GM19025 (cell line): ENCODE measurements at regions not wholly inside any gene's neighbourhood (a gene's known extent, or its start where the extent isn't known, plus 50 kb on each side); places are given as distances from the start of the nearest gene placed in this dataset.

Experiments used
- ATAC-seq: cut with Tn5 transposase; IDR thresholded peaks from one replicate; pipeline ENCODE4 v1.9.1; 2021; ENCODE audit warnings: mild to moderate bottlenecking, low read depth, moderate library complexity; ENCODE audit not compliant: unreplicated experiment

DNA sequence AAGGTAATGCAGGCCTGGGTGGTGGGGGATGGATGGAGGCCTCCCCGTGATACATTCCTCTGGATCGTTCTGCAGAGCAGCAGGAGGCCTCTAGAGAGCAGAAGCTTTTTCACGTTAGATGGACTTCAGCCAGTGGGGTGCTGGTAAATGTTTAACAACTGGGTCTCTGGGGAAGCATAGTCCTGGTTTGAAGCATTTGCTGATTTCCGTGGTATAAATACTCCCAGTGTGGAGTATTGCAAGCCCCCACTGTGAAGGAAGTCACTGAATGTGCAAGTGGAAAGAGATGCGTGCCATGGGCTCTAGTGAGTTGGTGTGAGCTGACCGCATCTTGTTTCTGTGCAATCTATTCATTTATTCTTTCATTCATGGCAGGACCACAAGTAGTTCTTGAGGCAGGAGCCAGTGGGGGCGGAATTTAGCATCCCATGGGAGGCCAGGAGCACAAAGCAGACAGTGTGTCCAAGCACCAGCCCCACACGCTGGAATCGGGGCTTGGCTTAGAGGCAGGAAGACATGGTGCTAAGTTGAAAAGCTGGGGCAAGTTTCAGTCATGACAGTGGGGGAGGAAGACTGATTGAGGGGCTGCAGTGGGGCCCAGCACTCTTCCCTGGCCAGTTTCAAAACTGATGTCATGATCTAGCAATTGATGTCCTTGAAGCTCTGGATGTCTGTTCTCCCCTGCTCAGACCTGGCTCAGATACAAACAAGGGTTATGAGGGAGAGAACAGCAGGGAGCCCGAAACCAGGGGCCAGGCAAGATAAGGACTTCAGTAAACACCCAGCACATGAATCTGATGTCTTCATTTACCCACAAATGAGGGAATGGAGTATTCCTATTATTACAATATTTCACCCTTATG is 280.9 kb upstream of the LYZL1 start:
- ATAC-seq: no peak

DNA sequence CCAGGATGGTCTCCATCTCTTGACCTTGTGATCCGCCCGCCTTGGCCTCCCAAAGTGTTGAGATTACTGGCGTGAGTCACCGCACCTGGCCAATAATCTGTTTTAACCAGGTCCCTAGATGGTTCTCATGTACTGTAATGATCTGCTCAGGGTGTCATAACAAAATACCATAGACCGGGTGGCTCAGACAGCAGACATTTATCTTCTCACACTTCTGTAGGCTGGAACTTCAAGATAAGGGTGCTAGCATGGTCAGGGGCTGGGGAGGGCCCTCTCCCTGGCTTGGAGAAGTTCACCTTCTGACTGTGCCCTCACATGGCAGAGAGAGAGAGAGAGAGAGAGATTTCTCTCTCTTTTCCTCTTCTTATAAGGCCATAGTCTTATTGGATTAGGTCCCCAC is 279.4 kb upstream of the LYZL1 start:
- no peak for ATAC-seq

DNA sequence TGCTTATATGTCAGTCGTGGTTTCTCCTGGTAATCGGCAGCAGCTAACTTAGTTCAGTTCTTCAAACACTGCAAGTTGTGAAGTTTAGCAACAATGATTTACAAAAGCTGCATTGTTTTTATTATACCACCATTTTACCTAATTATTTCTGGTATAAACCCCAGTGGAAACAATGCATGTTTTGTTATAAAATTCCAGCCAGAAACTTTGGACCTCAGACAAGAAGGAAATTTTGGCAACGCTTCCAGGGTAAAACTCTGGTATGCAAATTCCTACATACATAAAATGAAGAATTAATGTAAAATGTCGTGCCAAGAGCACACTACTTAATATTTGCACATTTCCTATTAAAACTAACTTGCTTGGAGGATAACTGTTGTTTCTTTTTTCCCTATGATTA is 277.4 kb upstream of the LYZL1 start:
- ATAC-seq: no peak

DNA sequence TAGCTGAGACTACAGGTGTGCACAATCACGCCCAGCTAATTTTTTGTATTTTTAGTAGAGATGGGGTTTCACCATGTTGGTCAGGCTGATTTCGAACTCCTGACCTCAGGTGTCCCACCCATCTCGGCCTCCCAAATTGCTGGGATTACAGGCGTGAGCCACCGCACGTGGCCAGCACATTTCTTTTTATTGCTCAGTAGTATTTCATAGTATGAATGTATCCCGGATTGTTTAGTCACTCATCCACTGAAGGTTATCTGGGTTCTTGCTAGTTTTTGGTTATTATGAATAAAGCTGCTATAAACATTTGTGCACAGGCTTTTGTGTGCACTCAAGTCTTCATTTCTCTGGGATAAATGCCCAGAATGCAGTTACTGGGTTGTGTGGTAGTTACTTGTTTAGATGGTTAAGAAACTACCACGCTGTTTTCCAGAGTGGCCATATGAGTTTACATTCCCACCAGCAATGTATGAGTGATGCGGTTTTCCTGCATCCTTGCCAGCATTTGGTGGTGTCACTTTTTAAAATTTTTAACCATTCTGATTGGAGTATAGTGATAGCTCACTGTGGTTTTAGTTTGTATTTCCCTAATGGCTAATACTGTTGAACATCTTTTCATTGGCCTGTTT is 275.8 kb upstream of the LYZL1 start:
- ATAC-seq: no peak

DNA sequence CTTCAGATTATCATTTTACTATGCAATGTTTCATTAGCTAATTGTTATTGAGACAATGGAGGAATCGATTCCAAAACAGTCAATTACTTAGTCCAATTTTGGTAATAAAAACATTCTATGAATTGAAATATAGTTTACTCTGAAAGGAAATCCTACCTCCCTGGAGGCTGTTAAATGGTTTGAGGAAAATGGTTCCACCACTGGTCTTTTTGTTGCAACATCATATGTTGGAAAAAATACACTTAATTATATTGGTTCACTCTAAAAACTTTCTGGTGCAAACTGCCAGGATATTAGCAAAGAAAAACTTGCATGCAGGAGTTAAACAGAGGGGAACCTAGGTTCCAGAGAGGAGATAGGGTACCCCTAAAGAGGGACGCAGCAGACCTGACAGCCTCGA is 267.3 kb upstream of the LYZL1 start:
- no peak for ATAC-seq

DNA sequence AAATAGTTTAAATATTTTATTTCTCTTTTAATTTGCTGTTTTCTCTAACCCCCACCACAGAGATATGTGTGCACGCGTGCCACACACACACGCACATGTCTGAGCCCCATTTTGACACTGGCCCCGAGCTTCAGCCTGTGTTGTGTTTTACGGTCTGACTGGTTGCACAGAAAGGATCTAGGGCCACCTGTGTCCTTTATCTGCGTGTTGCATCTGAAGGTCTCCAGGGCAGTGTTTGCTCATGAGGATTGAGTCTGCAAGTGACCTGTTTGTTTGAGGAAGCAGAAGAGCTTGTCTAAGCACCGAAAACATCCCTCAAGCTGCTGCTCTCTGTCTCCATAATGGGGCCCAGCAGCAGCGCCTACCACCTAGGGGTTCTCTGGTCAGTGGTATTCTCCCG is 266.4 kb upstream of the LYZL1 start:
- no peak for ATAC-seq

DNA sequence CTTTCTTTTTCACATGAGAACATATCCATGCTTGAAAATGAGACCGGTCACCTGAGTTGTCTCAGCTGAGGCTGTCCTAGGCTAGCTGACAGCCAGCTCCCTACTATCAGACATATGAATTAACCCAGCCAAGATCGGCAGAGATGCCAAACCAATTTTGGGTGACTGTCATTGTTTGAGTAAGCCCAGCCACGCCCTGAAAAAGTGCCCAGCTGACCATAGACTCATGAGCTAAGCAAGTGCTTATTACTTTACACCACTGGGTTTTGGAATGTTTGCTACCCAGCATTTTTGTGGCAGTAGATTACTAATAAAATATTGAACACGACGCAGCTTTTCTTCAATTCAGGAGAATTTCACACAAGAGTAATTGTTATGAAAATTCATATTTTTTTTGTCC is 265.2 kb upstream of the LYZL1 start:
- ATAC-seq: no peak

DNA sequence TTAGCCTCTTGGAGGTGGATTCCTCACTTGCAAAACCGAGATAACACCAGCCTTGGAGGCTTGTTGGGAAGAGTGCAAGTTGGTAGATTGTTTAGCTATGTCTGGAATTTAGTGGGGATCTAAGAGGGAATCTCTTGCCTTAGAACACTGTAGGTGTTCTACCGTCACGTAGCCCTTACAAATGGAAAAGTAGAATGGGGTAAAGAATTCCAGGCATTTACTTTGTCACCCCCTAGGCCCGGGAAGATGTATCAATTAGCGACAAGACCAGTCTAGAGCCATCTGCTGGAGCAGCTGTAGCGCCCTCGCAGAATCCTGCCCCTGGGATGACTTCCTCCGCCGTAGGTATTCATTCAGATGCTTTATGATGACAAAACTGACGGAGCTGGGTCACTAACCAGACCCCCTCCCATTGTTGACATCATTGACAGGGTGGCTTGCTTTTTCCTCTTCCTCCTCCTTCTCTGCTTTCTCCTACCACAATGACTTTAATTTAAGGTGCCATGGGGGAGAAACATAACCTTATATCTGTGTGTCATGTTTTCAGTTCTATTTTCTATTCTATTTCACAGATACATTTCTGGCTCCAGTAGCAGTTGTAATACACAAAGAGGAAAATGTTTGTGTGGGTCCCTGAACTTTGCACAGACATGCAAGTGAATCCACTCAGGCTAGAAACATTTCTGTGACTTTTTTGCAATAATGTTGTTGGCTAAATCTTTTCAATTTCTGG is 262.6 kb upstream of the LYZL1 start:
- no peak for ATAC-seq

DNA sequence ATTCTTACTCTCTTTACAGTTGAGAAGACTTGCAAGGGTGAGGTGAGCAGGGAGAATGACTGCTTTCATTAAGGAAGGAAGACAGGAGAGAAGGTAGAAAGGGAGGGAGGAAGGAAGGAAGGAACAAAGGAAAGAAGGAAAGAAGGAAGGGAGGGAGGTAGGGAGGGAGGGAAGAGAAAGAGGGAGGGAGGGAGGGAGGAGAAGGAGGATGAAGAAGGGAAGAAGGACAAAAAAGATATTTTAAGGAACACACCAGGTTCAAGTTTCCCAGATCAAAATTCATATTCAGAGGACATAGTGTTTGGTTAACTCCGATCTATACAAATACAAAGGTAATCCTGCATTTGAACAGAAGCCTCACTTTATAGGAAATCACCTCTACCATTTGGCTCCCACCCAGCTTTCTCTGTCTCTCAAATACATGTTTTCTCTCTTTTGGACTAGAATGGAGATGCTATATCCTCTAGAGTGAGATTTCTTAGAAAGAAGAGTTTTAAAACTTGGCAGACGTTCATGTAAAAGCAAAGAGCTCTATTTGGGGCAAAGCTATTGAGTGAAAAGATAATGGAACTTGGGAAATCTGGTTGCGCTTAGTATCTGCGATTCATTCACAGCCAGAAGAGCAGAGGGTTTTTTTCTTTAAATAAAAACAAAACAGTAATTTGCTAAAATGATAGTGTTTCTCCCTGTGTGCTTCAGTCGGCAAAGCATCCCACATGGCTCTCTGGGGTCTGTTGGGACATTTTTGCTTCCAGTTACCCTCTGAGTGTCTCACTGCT is 261.9 kb upstream of the LYZL1 start:
- ATAC-seq: no peak

DNA sequence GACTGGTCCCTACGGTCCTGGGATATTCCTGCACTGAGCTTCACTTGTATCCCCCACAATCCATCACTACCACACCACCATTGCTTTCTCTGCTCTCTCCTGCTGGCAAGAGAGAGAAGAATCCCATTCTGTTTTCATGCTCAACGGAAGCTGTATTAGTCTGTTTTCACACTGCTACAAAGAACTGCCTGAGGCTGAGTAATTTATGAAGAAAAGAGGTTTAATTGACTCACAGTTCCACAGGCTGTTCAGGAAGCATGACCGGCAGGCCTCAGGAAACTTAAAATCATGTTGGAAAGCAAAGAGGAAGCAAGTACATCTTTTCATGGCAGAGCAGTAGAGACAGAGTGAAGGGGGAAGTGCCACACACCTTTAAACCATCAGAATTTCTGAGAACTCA is 260.4 kb upstream of the LYZL1 start:
- ATAC-seq: no peak

DNA sequence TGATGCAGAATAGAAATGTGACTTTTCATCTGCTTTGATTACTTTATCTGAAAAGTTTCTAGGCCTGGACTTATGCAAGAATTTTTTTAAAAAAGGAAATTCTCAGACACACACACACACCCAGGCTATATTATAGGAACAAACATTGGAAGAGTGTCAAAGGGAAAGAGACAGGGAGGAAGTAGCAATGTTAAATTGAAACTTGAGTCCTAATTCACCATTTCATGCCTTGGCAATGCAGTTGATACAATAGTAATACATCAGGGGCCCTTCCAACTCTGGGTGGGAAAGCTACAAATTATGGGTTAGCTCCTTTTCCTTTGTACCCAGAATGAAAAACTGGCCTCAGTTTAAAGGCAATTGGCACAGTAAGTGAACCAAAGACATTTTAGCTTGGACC is 258.0 kb upstream of the LYZL1 start:
- no peak for ATAC-seq

DNA sequence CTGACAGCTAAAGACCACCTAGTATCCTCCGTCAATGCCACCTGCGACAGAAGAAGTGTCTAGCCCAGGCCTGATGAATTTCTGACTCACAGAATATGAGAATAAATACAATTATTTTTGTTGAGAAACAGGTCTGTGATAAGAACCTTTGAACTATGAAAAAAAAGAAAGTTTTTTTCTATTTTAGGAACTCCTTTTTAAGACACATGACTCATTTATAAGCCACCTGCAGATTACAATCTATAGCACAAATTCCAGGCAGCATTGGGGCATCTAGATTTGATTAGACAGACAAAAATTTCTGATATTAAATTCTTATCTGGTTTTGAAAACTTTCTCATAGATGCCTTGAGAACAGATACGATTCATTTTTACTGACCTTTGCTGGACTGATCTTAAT is 256.7 kb upstream of the LYZL1 start:
- ATAC-seq: no peak

DNA sequence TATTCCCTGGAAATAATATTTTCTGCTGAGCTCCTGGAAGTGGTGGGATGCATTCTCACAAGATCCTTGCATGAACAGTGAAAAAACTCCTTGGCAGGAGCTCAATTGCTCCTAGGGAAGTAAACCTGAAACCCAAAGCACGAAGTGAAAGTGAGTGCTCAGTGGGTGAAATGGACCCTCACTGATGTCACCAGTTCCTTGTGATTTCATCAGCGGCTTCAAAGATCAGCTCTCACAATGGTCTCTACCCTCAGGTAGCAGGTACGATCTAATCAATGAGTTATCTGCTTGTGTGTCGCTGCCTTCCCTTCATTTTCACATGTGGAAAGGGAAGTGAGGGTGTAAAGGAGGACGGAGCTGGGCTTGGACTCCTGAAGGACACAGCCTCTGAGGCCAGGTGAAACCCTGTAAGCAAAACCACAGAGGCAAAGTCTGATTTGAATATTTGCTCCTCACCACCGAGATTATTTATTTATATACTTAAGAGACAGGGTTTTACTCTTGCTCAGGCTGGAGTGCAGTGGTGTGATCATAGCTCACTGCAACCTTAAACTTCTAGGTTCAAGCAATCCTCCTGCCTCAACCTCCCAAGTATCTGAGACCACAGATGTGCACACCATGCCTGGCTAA is 255.4 kb upstream of the LYZL1 start:
- ATAC-seq: no peak

DNA sequence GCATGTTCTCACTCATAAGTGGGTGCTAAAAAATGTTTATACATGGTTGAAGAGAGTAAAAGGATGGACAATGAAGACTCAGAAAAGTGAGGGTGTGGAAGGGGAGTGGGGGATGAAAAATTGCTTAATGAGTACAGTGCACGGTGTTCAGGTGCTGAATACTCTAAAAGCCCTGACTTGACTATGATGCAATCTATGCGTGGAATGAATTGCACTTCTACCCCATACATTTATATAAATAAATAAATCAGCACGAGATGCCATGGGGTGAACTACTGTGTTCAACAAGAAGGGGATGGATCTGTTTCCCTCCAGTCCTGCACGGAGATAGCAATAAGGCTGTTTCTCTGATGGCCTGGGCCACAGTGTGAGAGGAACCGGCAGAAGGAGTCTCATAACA is 254.3 kb upstream of the LYZL1 start:
- ATAC-seq: no peak

DNA sequence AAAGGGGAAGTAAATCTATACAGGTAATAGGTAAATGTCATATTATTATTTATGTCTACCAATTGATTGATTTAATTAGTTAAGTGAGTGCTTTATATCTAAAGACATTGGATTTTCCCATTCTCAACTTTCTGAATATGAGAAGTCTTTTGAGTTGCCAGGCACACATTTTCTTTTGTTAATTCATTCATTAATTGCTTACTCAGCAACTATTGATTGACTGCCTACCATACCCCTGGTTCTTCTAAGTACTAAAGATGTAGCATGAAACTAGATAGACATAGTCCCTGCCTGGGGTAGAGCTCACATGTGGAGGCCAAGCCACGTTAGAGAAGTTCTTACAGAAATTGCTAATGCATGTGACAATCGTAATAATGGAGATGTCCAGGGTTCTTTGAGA is 253.1 kb upstream of the LYZL1 start:
- no peak for ATAC-seq

DNA sequence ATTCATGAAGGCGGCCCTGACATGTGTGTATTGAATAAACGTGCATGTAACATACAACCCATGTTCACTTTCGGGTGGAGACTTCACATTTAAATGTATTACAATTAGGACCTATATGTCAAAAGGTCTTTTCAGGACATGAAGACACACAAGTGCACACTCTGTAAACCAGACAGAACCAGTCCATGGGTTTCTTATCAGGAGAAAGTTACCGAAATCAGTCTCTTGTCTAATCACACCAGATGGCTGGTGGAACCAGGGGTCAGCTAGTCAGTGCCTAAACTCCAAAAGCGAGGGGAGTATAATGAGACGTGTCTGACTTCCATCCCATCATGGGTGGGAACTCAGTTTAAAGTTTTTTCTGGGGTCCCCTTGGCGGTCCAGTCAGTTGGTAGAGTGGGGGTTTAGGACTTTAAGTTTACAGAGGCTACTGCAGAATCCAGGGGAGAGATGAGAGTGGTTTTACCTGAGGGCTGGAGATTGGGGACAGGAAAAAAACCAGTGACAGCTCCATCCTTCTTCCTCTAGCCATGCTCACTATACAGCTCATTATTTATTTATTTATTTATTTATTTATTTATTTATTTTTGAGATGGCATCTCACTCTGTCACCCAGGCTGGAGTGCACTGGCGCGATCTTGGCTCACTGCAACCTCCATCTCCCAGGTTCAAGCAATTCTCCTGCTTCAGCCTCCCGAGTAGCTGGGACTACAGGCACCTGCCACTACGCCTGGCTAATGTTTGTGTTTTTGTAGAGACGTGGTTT is 251.3 kb upstream of the LYZL1 start:
- ATAC-seq: no peak

DNA sequence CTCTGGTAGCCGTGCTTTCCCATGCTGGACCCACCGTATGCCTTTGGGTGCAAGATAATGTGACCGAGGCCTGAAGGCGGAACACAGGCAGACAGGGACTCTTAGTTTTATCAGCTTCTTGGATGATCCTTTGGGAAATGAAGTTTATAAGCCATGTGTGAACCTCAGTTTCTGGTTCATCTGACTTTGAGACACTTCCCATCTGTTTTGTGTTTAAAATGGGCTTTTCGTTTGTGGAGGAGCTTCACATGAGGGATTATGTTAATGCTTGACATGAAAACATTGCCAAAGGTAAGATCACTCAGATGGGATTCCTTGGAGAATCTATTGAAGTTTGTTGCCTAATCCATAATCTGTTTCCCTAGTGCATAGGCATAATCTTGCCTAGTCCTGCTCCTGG is 249.8 kb upstream of the LYZL1 start:
- no peak for ATAC-seq

DNA sequence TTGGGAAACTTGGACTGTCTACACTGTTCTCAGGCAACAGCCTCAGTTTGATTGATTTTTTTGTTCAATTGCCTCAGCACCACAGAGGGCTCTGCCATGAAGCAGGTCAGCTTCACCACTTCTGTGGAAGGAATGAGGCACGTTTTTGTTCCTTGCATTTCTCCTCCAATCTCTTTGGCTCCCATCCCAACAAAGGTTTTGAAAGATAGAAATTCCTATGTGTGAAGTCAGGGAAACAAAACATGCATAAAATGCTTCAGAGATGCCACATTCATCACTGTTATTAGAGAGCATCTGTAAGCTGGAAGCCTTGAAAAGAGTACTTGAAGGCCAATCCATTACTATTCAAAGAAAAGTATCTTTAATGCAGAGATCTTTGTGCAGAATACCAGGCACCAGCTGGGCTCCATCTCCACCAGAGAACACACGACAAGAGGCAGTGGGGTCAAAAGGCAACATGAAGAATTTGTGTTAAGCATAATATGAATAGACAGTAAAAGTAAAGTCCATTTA is 249.1 kb upstream of the LYZL1 start:
- no peak for ATAC-seq

DNA sequence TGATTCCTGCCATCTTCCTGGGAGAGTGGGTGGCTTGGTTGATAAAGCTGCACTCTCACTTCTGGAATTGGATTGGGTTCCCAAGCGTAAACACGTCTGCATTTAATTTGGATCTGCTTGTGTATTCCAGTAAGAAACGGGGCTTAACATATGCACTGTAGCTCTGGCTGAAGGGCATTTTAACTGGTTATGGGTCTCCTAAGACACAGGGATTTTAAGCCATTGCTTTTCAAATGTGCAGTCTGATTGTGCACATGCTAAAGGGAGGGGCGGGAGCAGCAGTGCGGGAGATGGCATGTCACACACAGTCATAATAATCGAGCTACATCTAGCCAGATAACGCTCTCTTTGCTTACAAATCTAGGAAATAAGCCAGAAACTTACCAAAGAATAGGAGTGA is 247.3 kb upstream of the LYZL1 start:
- ATAC-seq: no peak
